Ovary (tissue), 3 donors: ENCODE measurements at regions not wholly inside any gene's neighbourhood (a gene's known extent, or its start where the extent isn't known, plus 50 kb on each side); places are given as distances from the start of the nearest gene placed in this dataset.

Experiments
- CTCF ChIP-seq, 3 donors: fragments of 450-650 bp in 2 of 3; fragments of 200-600 bp in 1 of 3; IDR thresholded peaks; one replicate each; pipeline versions ENCODE4 v1.5.1 to v1.8.0; 2016 to 2022; ENCODE audit warnings: antibody characterized with exemption in 3 of 3, mild to moderate bottlenecking in 1 of 3
- POLR2A ChIP-seq: fragments of 450-650 bp; IDR thresholded peaks from one replicate; pipeline ENCODE4 v1.6.1; 2017; ENCODE audit warnings: antibody characterized with exemption, mild to moderate bottlenecking, moderate library complexity
- donor health status: DM: no; HTN: no; CAD: no.

DNA sequence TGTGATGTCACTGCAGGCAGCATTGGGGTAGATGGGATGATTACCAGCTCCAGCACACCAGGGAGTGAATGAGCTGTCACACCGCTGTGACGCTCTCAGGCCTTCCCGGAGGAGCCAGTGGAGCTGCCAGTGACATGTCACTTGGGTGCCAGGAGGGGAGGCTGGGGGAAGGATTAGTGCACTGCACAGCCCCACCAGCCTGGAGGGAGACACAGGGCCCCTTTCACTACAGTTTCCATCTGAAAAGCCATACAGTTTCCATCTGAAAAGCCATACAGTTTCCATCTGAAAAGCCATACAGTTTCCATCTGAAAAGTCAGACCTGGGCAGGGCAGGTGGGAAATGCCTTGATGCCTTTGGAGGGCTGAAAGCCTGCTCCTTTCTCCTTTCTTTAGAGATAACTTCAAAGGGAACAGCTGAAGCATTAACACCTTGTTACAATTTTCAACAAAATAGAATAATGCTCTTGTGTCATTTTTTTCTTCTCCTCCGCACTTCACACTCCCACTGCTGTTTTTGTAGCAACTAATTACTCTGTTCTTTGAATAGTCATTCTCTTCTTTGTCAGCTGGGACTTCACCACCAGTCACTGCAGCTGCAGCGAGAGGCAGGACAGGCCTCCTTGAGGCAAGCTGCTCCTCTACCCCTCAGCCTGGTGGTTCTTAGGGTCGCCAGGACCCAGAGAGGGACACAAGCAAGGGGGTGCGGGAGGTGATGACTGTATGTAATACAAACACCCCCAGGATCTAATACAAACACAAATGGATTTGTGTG lies 256.9 kb upstream of the RGS6 start:
- TF ChIP-seq CTCF (IDR thresholded peaks at IDR 0.05) (no peak), POLR2A (no peak)
